Neural progenitor cell (in vitro differentiated cells): ENCODE measurements at regions not wholly inside any gene's neighbourhood (a gene's known extent, or its start where the extent isn't known, plus 50 kb on each side); places are given as distances from the start of the nearest gene placed in this dataset.

ENCODE experiments used
- CTCF ChIP-seq: fragments of 200-600 bp; sonication (generic); IDR thresholded peaks from 2 replicates; pipeline ENCODE4 v1.5.1; 2017; ENCODE audit warnings: antibody characterized with exemption, mild to moderate bottlenecking
- EZH2 ChIP-seq: fragments of 200-600 bp; sonication (generic); IDR thresholded peaks from 2 replicates; pipeline ENCODE4 v1.6.1; 2017; ENCODE audit warnings: antibody characterized with exemption, mild to moderate bottlenecking, moderate library complexity
- EZH2phosphoT487 ChIP-seq: fragments of 200-600 bp; sonication (generic); IDR thresholded peaks from 2 replicates; pipeline ENCODE4 v1.6.1; 2017; ENCODE audit warnings: antibody characterized with exemption

GRCh38 chr13:74024856-74025255 is 109.3 kb downstream of the KLF12 start:
- no peak for TF ChIP-seq CTCF
- TF ChIP-seq EZH2: no peak
- no peak for TF ChIP-seq EZH2phosphoT487
